ENCODE measurements at regions not wholly inside any gene's neighbourhood (a gene's known extent, or its start where the extent isn't known, plus 50 kb on each side); places are given as distances from the start of the nearest gene placed in this dataset.

- no peak for DNase-seq
Measured at GRCh38 chr18:78589916-78590437, 389.6 kb upstream of the SALL3 start.

GRCh38 chr18:78595453-78595852, 384.2 kb upstream of the SALL3 start:
- DNase-seq = no peak

- DNase-seq = no peak
Measured at GRCh38 chr18:78595924-78596573, 383.6 kb upstream of the SALL3 start.

- DNase-seq = no peak
Measured at GRCh38 chr18:78596794-78597345, 382.7 kb upstream of the SALL3 start.

- no peak for DNase-seq
Measured at GRCh38 chr18:78601349-78601748, 378.3 kb upstream of the SALL3 start.

GRCh38 chr18:78601923-78602322, 377.7 kb upstream of the SALL3 start:
- no peak for DNase-seq

GRCh38 chr18:78602430-78602829, 377.2 kb upstream of the SALL3 start:
- no peak for DNase-seq

GRCh38 chr18:78603102-78603983, 376.3 kb upstream of the SALL3 start:
- no peak for DNase-seq

- DNase-seq = no peak
Measured at GRCh38 chr18:78605255-78605654, 374.4 kb upstream of the SALL3 start.

GRCh38 chr18:78607221-78607620, 372.4 kb upstream of the SALL3 start:
- no peak for DNase-seq

- no peak for DNase-seq
Measured at GRCh38 chr18:78607784-78608183, 371.8 kb upstream of the SALL3 start.

- DNase-seq = no peak
Measured at GRCh38 chr18:78610179-78610578, 369.4 kb upstream of the SALL3 start.

- no peak for DNase-seq
Measured at GRCh38 chr18:78611201-78611800, 368.3 kb upstream of the SALL3 start.

GRCh38 chr18:78611869-78612268, 367.7 kb upstream of the SALL3 start:
- DNase-seq = no peak

- no peak for DNase-seq
Measured at GRCh38 chr18:78612318-78612717, 367.3 kb upstream of the SALL3 start.

GRCh38 chr18:78612801-78613200, 366.8 kb upstream of the SALL3 start:
- no peak for DNase-seq

GRCh38 chr18:78618726-78619125, 360.9 kb upstream of the SALL3 start:
- DNase-seq = no peak

- no peak for DNase-seq
Measured at GRCh38 chr18:78619854-78620253, 359.8 kb upstream of the SALL3 start.

- DNase-seq = no peak
Measured at GRCh38 chr18:78620326-78620725, 359.3 kb upstream of the SALL3 start.

- no peak for DNase-seq
Measured at GRCh38 chr18:78621141-78621755, 358.4 kb upstream of the SALL3 start.

GRCh38 chr18:78622251-78622906, 357.2 kb upstream of the SALL3 start:
- DNase-seq = no peak

GRCh38 chr18:78622907-78623541, 356.6 kb upstream of the SALL3 start:
- no peak for DNase-seq

Measured in NCI-H1436 (cell line).